Kidney epithelial cell (primary cell): ENCODE measurements at regions not wholly inside any gene's neighbourhood (a gene's known extent, or its start where the extent isn't known, plus 50 kb on each side); places are given as distances from the start of the nearest gene placed in this dataset.

ENCODE experiments used
- DNase-seq: peaks from one replicate; pipeline ENCODE4 v3.0.0-alpha.2; 2010; ENCODE audit warnings: low read depth
- H3K27me3 ChIP-seq: 2 replicates; pipeline ENCODE4 v1.6.0; 2011; ENCODE audit warnings: low read length; ENCODE audit not compliant: control insufficient read depth, insufficient read depth
- H3K36me3 ChIP-seq: 2 replicates; pipeline ENCODE4 v1.5.1; 2011; ENCODE audit warnings: low read length; ENCODE audit not compliant: control insufficient read depth, insufficient read depth
- H3K4me3 ChIP-seq: 2 replicates; pipeline ENCODE4 v1.5.1; 2011; ENCODE audit warnings: low read depth, mild to moderate bottlenecking, control low read depth, low read length
- TF ChIP-seq, protein P1 (sequence below): IDR thresholded peaks from 2 replicates; pipeline ENCODE4 v1.5.1; 2011; ENCODE audit warnings: mild to moderate bottlenecking, moderate library complexity, low read length, control low read depth, inconsistent platforms; ENCODE audit not compliant: insufficient read depth, poor library complexity, severe bottlenecking

DNA sequence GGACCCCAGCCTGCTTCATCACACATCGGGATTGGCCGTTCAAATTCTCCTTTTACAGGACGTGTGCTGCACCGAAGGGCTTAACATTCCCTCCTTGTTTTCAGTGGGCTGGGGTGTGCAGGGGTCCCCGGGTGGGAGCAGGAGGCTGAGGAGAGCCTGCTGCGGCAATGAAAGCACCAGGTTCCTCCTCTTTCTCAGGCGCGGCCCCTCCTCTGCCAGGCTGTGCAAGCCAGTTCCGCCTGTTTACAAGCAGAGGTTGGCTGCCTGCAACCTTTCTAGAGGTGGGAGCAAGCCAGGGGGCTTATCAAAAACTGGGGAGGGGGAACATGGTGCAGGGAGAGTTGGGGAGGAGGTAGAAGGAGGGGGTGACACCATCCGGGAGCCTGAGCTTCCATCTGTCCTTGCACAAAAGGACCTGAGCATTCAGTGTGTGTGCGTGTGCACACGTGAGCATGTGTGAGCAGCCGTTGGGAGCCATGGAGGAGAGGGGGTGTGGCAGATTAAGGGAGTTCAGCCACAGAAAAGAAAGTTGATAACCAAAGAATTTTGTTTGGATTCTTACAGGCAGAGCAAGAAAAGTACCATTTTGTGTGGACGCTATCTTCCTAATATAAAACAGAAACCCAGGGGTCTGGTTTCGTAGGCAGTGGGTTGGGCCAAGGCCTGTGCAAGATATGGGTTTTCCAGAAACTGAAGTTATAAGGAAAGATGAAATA, 108.8 kb upstream of the RFLNA start:
- no peak overlapping the region for H3K4me3 ChIP-seq
- no peak for DNase-seq
- TF ChIP-seq, protein P1, sequence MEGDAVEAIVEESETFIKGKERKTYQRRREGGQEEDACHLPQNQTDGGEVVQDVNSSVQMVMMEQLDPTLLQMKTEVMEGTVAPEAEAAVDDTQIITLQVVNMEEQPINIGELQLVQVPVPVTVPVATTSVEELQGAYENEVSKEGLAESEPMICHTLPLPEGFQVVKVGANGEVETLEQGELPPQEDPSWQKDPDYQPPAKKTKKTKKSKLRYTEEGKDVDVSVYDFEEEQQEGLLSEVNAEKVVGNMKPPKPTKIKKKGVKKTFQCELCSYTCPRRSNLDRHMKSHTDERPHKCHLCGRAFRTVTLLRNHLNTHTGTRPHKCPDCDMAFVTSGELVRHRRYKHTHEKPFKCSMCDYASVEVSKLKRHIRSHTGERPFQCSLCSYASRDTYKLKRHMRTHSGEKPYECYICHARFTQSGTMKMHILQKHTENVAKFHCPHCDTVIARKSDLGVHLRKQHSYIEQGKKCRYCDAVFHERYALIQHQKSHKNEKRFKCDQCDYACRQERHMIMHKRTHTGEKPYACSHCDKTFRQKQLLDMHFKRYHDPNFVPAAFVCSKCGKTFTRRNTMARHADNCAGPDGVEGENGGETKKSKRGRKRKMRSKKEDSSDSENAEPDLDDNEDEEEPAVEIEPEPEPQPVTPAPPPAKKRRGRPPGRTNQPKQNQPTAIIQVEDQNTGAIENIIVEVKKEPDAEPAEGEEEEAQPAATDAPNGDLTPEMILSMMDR, result no peak
- H3K36me3 ChIP-seq, result no peaks in the 10 kb centered on the region
- H3K27me3 ChIP-seq, result no peaks in the 10 kb centered on the region

DNA sequence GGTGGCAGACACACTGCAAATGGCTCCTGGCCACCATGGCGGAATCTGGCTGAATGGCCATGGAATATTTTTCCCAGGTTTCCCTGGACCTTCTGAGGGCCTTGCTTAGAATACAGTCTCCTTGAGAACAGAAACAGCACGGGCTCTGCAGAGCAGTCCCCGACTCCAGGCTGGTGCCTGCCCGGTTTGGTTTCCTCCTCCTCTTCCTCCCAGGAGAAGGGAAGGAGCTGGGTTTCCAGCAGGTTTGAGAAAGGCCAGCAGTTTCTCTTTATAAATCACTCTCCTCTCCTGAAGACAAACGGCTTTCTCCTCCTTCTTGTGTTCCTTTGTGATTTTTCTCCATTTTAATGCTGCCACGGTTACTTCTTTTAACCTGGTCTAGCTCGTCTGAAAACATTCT, 106.8 kb upstream of the RFLNA start:
- TF ChIP-seq, protein P1, result no peak
- Histone ChIP-seq H3K36me3 (no peaks in the 10 kb centered on the region), H3K27me3 (no peaks in the 10 kb centered on the region), H3K4me3 (no peak overlapping the region)
- no peak for DNase-seq

DNA sequence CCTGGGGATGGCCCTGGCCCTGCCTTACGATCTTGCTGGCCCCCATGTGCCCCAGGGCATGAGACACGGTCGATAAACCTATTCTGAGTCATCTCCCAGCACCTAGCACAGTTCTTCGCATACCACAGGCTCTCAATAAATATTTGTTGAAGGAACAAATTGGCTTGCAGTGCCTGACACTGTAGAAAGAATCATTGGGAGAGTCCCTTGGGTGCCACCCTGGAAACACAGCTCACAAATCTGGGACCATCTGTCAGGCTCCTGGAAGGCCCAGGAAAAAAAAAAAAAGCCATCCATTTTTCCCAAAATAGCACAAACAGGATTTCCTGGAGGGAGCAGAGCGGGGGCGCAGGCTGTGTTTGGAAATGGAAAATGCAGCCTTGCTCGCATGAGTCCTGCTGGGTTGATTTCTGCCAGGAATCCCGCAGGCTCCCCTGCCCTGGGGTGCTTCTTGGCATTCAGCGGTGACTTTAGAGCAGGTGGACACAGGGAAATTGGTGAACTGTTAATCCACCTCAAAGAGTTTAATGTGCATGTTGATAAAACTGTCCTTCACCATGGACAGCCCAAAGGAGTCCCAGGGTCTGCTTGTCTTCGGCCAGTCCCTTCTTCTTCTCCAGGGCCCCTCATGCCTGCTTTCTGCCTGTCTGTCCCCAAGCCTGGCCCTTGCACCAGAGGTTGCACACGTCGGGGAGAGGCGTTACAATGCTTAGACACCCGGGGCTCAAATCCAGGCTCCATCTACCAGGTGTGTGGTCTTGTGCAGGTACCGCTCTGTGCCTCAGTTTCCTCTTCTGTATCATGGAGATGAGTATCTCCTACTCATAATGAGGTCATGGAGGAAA, 106.1 kb upstream of the RFLNA start:
- TF ChIP-seq, protein P1, result no peak
- no peaks in the 10 kb centered on the region for H3K36me3 ChIP-seq
- H3K27me3 ChIP-seq, result no peaks in the 10 kb centered on the region
- no peak overlapping the region for H3K4me3 ChIP-seq
- DNase-seq, result peak; percentile 74

DNA sequence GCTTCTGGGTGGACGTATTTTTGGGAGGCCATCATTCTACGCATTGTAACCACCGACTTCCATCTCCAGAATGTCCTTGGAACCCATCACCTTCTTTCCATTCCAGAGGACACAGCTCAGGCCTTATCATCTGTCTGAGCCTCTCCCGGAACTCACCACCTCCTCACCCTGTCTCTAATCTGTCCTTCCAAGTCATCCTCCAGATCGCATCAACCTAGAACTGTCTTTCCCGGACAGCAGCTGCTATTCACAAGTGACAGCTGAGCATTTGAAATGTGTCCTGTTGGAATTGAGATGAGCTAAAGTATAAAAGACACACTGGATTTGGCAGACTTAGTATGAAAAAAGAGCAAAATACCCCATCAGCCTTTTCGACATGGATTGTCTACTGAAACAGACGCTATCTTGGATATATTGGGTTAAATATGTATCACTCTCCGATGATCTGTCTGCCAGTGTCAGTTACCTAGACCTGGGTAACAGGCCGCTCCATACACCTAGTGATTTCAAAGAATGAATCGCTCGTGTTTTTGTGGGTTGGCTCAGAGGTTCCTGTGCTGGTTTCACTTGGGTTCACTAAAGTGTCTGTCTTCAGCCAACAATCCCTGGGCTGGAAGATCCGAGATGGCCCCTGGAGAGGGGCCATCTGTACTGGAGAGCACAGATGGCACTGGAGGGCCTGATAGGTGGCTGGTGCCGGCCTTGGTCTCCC, 104.4 kb upstream of the RFLNA start:
- TF ChIP-seq, protein P1, result no peak
- no peak for DNase-seq
- Histone ChIP-seq H3K36me3 (no peaks in the 10 kb centered on the region), H3K4me3 (no peak overlapping the region), H3K27me3 (no peaks in the 10 kb centered on the region)

DNA sequence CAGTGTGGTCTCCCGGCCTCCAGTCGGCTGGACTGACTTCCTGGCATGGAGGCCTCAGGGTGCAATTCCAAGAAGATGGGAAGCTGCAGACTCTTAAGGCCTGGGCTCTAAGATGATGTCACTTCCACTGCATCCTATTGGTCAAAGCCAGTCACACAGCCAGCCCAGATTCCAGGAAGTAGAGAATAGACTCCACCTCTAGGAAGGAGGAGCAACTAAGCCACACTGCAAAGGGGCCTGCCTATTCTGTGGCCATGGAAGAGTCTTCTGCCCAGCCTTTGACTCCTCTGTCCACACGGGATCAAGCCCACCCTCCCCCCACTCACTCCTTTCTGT, 103.9 kb upstream of the RFLNA start:
- Histone ChIP-seq H3K27me3 (no peaks in the 10 kb centered on the region), H3K4me3 (no peak overlapping the region), H3K36me3 (no peaks in the 10 kb centered on the region)
- DNase-seq, result no peak
- TF ChIP-seq, protein P1, result no peak
